ENCODE measurements at regions not wholly inside any gene's neighbourhood (a gene's known extent, or its start where the extent isn't known, plus 50 kb on each side); places are given as distances from the start of the nearest gene placed in this dataset.
"Not testable (repeated sequence)": the region's sequence is repeated elsewhere in the genome, so short reads cannot be mapped to it uniquely, and the experiment has no call there.

GRCh38 chr2:97431169-97431725 is 158.4 kb downstream of the ANKRD36B start:
- peak; percentile 46 for ATAC-seq (replicated peaks)
- DNase-seq: not testable (repeated sequence)

GRCh38 chr2:97422376-97422775 is 167.3 kb downstream of the ANKRD36B start:
- not testable (repeated sequence) for H3K27me3 Mint-ChIP-seq; H3K27ac Mint-ChIP-seq; DNase-seq; H3K4me1 Mint-ChIP-seq; ATAC-seq (replicated peaks); H3K4me3 Mint-ChIP-seq; H3K9me3 Mint-ChIP-seq; H3K36me3 Mint-ChIP-seq

More at GRCh38 chr2:97431169-97431725, 158.4 kb downstream of the ANKRD36B start:
- H3K36me3 Mint-ChIP-seq, H3K27ac Mint-ChIP-seq, H3K9me3 Mint-ChIP-seq, H3K4me3 Mint-ChIP-seq, H3K27me3 Mint-ChIP-seq, H3K4me1 Mint-ChIP-seq: not testable (repeated sequence)

DNA sequence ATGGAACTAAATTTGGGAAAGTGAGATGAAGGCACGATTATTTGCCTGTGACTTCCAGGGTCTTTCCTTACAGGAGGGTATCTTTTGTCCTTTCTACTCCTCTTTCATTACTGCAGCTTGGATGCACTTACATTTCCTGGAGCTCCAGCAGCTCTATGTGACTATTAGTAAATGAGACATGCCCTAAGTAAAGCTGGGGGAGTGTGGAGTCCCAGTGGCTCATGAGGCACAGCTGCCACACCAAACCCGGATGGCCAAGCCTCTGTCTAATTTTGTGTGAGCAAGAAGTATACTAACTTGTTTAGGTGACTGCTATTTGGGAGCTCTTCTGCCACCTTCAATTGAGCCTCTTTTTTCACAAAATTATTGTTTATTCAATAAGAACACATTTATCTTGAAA is 183.3 kb downstream of the ANKRD36B start:
- not testable (repeated sequence) for H3K36me3 Mint-ChIP-seq; H3K4me1 Mint-ChIP-seq; H3K27me3 Mint-ChIP-seq; H3K9me3 Mint-ChIP-seq; H3K27ac Mint-ChIP-seq; DNase-seq; ATAC-seq (replicated peaks); H3K4me3 Mint-ChIP-seq

- not testable (repeated sequence) for H3K4me3 Mint-ChIP-seq; H3K27me3 Mint-ChIP-seq; DNase-seq; H3K4me1 Mint-ChIP-seq; ATAC-seq (replicated peaks); H3K27ac Mint-ChIP-seq; H3K9me3 Mint-ChIP-seq; H3K36me3 Mint-ChIP-seq
Measured at GRCh38 chr2:97405172-97405737, 184.4 kb downstream of the ANKRD36B start.

- not testable (repeated sequence) for H3K4me3 Mint-ChIP-seq; H3K36me3 Mint-ChIP-seq; H3K9me3 Mint-ChIP-seq; H3K4me1 Mint-ChIP-seq; ATAC-seq (replicated peaks); H3K27ac Mint-ChIP-seq; DNase-seq; H3K27me3 Mint-ChIP-seq
Measured at GRCh38 chr2:97402678-97403077, 187.0 kb downstream of the ANKRD36B start.

DNA sequence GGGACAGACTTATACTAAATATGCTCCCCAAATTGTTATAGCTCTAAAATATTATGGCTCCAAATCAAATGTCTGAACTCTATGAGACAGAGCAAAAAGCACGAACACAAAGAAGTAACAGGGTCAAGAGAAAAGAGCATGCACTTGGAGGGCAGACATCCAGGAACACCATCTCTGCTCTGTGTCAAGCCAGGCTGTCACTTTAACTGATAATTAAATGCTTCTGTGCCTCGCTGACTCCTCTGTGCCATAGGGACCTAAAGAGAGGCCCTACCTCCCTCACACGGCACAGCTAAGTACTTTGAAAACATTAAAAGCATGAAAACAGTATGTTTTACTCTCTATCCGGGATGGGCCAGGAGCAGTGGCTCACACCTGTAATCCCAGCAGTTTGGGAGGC is 194.0 kb downstream of the ANKRD36B start:
- not testable (repeated sequence) for H3K9me3 Mint-ChIP-seq; H3K27ac Mint-ChIP-seq; H3K4me3 Mint-ChIP-seq; H3K4me1 Mint-ChIP-seq; H3K36me3 Mint-ChIP-seq; ATAC-seq (replicated peaks); DNase-seq; H3K27me3 Mint-ChIP-seq

DNA sequence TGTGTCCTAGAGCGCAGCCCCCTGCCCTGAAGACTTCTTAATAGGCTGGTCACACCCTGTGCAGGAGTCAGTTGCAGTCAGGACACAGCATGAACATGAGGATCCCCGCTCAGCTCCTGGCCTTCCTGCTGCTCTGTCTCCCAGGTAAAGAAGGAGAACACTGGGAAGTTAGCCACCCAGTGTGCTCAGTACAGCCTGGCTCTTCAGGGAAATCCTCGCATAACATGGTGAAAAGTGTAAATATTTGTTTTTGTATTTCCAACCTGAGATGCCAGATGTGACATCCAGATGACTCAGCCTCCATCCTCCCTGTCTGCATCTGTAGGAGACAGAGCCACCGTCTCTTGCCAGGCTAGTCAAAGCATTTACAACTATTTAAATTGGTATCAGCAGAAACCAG is 203.9 kb downstream of the ANKRD36B start:
- not testable (repeated sequence) for H3K4me3 Mint-ChIP-seq; ATAC-seq (replicated peaks); H3K27ac Mint-ChIP-seq; H3K36me3 Mint-ChIP-seq; H3K4me1 Mint-ChIP-seq; H3K27me3 Mint-ChIP-seq; DNase-seq; H3K9me3 Mint-ChIP-seq

GRCh38 chr2:97375913-97376312 is 213.8 kb downstream of the ANKRD36B start:
- H3K9me3 Mint-ChIP-seq, DNase-seq, H3K27ac Mint-ChIP-seq, H3K4me3 Mint-ChIP-seq, H3K27me3 Mint-ChIP-seq, H3K4me1 Mint-ChIP-seq, H3K36me3 Mint-ChIP-seq: not testable (repeated sequence)
- peak; percentile 64 to 81 for ATAC-seq (replicated peaks)

- not testable (repeated sequence) for H3K4me3 Mint-ChIP-seq, DNase-seq, H3K4me1 Mint-ChIP-seq, H3K27me3 Mint-ChIP-seq, H3K36me3 Mint-ChIP-seq, H3K27ac Mint-ChIP-seq, H3K9me3 Mint-ChIP-seq
- ATAC-seq (replicated peaks): peak; percentile 72 to 87
Measured at GRCh38 chr2:97374426-97374825, 215.3 kb downstream of the ANKRD36B start.

GRCh38 chr2:97363159-97363558 is 226.5 kb downstream of the ANKRD36B start:
- DNase-seq; H3K27me3 Mint-ChIP-seq; ATAC-seq (replicated peaks); H3K4me1 Mint-ChIP-seq; H3K4me3 Mint-ChIP-seq; H3K9me3 Mint-ChIP-seq; H3K27ac Mint-ChIP-seq; H3K36me3 Mint-ChIP-seq: not testable (repeated sequence)

DNA sequence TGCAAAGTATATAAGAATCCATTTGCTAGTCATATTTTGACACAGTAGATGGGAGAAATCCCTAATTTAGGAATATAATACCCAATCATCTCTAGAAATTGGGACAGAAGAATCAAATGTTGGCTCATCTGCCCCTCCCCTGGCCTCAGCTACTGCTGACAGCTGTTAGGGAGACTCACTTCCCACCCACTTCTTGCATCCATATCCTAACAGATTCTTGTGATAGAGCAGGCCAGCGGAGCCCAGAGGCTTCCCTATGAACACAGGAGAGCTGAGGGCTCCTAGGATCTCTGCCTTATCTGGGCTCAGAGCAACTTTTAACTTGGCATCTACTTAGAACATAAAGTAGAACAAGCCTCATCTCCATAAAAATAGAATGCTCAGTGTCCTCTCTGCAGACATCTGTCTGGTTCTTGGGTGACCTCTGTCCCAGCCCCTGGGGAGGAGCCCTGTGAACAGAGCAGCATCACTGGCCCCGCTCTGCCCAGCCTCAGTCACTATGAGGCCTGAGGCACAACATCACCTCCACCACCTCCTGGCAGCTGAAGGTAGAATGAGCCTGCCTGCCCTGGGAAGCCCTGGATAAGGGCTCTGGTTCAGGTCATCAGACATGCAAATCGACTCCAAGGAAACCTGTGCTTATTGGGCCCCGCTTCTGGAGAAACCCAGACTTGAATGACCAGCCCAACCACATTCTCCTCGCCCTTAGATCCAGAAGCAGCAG is 229.7 kb downstream of the ANKRD36B start:
- no peak for ATAC-seq (replicated peaks)
- Mint-ChIP-seq H3K27ac (no peak overlapping the region), H3K36me3 (no peaks in the 10 kb centered on the region), H3K9me3 (no peaks in the 10 kb centered on the region), H3K4me3 (no peak overlapping the region), H3K27me3 (peaks cover 0 to 13% of the 10 kb centered on the region in 2 donors), H3K4me1 (peaks cover 5 to 8% of the 10 kb centered on the region in 2 donors)
- no peak for DNase-seq

DNA sequence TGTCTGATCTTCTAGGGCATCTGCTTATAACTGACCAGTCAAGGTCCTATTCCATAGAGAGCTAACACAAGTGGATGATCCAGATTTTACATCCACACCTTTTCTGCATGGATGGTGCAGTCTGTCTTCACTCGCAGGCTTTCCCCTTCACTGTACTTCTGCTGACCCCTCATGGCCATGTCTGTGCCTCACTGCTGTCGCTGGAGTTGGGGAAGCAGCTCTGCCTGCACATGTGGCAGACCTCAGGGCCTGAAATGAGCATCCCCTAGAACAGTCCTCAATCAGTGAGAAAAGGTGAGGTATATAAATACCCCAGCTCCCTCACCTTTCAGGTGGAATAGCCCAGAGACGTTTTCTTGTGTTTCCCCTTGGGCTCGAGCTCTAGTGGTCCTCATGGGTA is 233.8 kb downstream of the ANKRD36B start:
- DNase-seq: no peak
- no peak overlapping the region for H3K4me3 Mint-ChIP-seq
- no peak overlapping the region for H3K27ac Mint-ChIP-seq
- H3K27me3 Mint-ChIP-seq: peaks cover 0 to 13% of the 10 kb centered on the region in 2 donors
- no peak for ATAC-seq (replicated peaks)
- H3K36me3 Mint-ChIP-seq: no peaks in the 10 kb centered on the region
- H3K4me1 Mint-ChIP-seq: peaks cover 5 to 16% of the 10 kb centered on the region in 2 donors
- no peaks in the 10 kb centered on the region for H3K9me3 Mint-ChIP-seq

DNA sequence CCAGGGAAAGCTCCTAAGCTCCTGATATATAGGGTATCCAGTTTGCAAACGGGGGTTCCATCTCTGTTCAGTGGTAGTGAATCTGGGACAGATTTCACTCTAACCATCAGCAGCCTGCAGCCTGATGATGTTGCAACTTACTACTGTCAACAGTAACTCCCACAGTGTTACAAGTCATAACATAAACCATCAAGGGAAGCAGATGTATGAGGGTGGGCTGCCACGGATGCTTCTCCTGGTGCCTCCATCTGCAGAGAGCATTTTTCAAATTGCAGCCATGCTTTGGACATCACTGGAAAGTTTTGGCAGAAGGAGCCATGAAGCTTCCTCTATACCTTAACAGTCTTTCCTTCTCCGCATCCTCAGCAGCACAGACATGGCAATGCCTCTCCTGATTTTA is 234.5 kb downstream of the ANKRD36B start:
- H3K4me3 Mint-ChIP-seq: no peak overlapping the region
- no peak for ATAC-seq (replicated peaks)
- no peak for DNase-seq
- H3K27ac Mint-ChIP-seq: no peak overlapping the region
- peaks cover 0 to 14% of the 10 kb centered on the region in 2 donors for H3K27me3 Mint-ChIP-seq
- H3K4me1 Mint-ChIP-seq: peaks cover 5 to 16% of the 10 kb centered on the region in 2 donors
- H3K36me3 Mint-ChIP-seq: no peaks in the 10 kb centered on the region
- no peaks in the 10 kb centered on the region for H3K9me3 Mint-ChIP-seq

GRCh38 chr2:97354576-97354975 is 235.1 kb downstream of the ANKRD36B start:
- Mint-ChIP-seq H3K4me3 (no peak overlapping the region), H3K27ac (no peak overlapping the region), H3K4me1 (peaks cover 5 to 16% of the 10 kb centered on the region in 2 donors), H3K9me3 (no peaks in the 10 kb centered on the region), H3K36me3 (no peaks in the 10 kb centered on the region), H3K27me3 (peaks cover 0 to 19% of the 10 kb centered on the region in 2 donors)
- ATAC-seq (replicated peaks) (peak; percentile 60 to 75), DNase-seq (no peak)

DNA sequence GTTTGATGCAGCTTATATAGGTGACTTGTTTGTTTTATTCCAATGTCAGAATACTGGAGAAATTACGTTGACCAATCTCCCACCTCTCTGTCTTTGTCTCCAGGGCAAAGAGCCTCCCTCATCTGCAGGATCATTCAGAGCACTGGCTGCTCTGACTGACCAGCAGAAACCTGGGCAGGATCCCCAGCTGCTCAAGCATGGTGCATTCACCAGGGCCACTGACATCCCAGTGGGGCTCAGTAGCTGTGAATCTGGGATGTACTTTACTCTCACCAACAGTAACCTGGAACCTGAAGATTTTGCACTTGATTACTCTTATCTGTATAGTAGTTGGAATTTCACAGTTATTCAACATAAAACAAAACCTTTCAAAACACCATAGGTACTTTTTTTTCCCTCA is 235.9 kb downstream of the ANKRD36 start:
- no peak for DNase-seq
- H3K36me3 Mint-ChIP-seq: no peaks in the 10 kb centered on the region
- H3K9me3 Mint-ChIP-seq: no peaks in the 10 kb centered on the region
- no peaks in the 10 kb centered on the region for H3K4me1 Mint-ChIP-seq
- H3K4me3 Mint-ChIP-seq: no peak overlapping the region
- peaks cover 0 to 6% of the 10 kb centered on the region in 2 donors for H3K27me3 Mint-ChIP-seq
- no peak for ATAC-seq (replicated peaks)
- H3K27ac Mint-ChIP-seq: no peak overlapping the region

Measured in stimulated activated naive B cell treated with anti-CD40 and anti-IgM and Interleukin-4, amounts not matched to agents 10 μg/mL and 1 μg/mL and 100 μg/mL, for 72 hours (primary cell).